ENCODE measurements at regions not wholly inside any gene's neighbourhood (a gene's known extent, or its start where the extent isn't known, plus 50 kb on each side); places are given as distances from the start of the nearest gene placed in this dataset.
"Not testable (repeated sequence)": the region's sequence is repeated elsewhere in the genome, so short reads cannot be mapped to it uniquely, and the experiment has no call there.

GRCh38 chr4:55028196-55028595 lies 97.2 kb downstream of the KDR start:
- Histone ChIP-seq H2AFZ (no peak overlapping the region), H3K4me1 (no peaks in the 10 kb centered on the region), H3K27me3 (ENCODE audit: control insufficient read depth, insufficient read depth, low read length) (no peaks in the 10 kb centered on the region), H3K4me3 (ENCODE audit: low read depth, low read length) (no peak overlapping the region), H3K9ac (no peak overlapping the region), H3K79me2 (no peaks in the 10 kb centered on the region), H3K36me3 (ENCODE audit: control insufficient read depth, insufficient read depth, low read length) (no peaks in the 10 kb centered on the region), H3K4me2 (ENCODE audit: low read length) (no peak overlapping the region), H3K27ac (no peak overlapping the region), H3K9me3 (ENCODE audit: control insufficient read depth, low read length) (no peaks in the 10 kb centered on the region)
- TF ChIP-seq, protein P1, sequence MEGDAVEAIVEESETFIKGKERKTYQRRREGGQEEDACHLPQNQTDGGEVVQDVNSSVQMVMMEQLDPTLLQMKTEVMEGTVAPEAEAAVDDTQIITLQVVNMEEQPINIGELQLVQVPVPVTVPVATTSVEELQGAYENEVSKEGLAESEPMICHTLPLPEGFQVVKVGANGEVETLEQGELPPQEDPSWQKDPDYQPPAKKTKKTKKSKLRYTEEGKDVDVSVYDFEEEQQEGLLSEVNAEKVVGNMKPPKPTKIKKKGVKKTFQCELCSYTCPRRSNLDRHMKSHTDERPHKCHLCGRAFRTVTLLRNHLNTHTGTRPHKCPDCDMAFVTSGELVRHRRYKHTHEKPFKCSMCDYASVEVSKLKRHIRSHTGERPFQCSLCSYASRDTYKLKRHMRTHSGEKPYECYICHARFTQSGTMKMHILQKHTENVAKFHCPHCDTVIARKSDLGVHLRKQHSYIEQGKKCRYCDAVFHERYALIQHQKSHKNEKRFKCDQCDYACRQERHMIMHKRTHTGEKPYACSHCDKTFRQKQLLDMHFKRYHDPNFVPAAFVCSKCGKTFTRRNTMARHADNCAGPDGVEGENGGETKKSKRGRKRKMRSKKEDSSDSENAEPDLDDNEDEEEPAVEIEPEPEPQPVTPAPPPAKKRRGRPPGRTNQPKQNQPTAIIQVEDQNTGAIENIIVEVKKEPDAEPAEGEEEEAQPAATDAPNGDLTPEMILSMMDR (IDR thresholded peaks at IDR 0.05) = no peak

- no peaks in the 10 kb centered on the region for H3K9me3 ChIP-seq (ENCODE audit: control insufficient read depth, low read length)
- TF ChIP-seq, protein P1 (IDR thresholded peaks at IDR 0.05) = no peak
- no peaks in the 10 kb centered on the region for H3K27me3 ChIP-seq (ENCODE audit: control insufficient read depth, insufficient read depth, low read length)
- no peak overlapping the region for H3K4me3 ChIP-seq (ENCODE audit: low read depth, low read length)
- no peak overlapping the region for H3K27ac ChIP-seq
- H3K9ac ChIP-seq = no peak overlapping the region
- no peaks in the 10 kb centered on the region for H3K4me1 ChIP-seq
- no peaks in the 10 kb centered on the region for H3K79me2 ChIP-seq
- no peaks in the 10 kb centered on the region for H3K36me3 ChIP-seq (ENCODE audit: control insufficient read depth, insufficient read depth, low read length)
- H3K4me2 ChIP-seq (ENCODE audit: low read length) = no peak overlapping the region
- no peak overlapping the region for H2AFZ ChIP-seq
These were observed 97.8 kb downstream of the KDR start for GRCh38 chr4:55027596-55027995.

DNA sequence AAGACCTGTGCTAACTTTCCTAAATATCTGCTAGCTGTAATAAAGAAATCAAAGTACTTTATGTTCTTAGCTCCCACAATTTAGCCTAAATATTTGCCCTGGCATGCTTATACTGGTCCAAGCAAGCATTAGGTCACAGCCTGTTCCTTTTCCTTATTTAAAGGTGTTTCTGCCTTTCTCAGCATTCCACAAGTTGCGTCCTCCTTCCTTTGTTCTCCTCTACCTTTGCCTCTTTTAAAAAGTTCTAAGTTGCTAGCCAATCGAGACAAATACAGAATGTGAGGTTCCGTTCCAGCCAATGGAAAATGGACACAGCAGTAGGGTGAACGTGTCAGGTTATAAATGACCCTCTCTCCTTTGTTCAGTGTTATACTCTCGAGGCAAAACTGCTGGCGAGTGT lies 99.9 kb downstream of the KDR start:
- H3K27ac ChIP-seq; H3K9me3 ChIP-seq (ENCODE audit: control insufficient read depth, low read length); H3K36me3 ChIP-seq (ENCODE audit: control insufficient read depth, insufficient read depth, low read length); H3K4me1 ChIP-seq; H2AFZ ChIP-seq; H3K9ac ChIP-seq; H3K4me2 ChIP-seq (ENCODE audit: low read length); H3K79me2 ChIP-seq; H3K27me3 ChIP-seq (ENCODE audit: control insufficient read depth, insufficient read depth, low read length); H3K4me3 ChIP-seq (ENCODE audit: low read depth, low read length): not testable (repeated sequence)

DNA sequence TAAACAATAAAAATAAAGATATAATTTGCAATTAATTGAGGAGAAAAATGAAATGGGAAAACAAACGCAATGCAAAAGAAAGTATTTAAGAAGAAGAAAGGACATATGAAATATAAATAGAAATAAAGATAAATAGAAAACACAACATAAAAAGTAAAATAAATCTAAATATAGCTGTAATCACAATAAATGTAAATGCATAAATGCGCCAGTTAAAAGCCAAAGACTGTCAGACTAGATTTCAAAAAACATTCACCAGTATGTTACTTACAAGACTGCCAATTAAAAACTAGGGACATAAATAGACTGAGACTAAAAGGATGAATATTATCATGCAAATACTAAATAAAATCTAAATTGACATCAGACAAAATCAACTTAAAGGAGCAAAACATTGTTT lies 102.4 kb downstream of the KDR start:
- Histone ChIP-seq H3K27ac (no peak overlapping the region), H3K4me1 (no peaks in the 10 kb centered on the region), H3K36me3 (ENCODE audit: control insufficient read depth, insufficient read depth, low read length) (no peaks in the 10 kb centered on the region), H3K4me3 (ENCODE audit: low read depth, low read length) (no peak overlapping the region), H3K4me2 (ENCODE audit: low read length) (no peak overlapping the region), H3K9me3 (ENCODE audit: control insufficient read depth, low read length) (no peaks in the 10 kb centered on the region), H3K27me3 (ENCODE audit: control insufficient read depth, insufficient read depth, low read length) (no peaks in the 10 kb centered on the region), H3K9ac (no peak overlapping the region), H3K79me2 (no peaks in the 10 kb centered on the region), H2AFZ (no peak overlapping the region)
- TF ChIP-seq, protein P1 (IDR thresholded peaks at IDR 0.05) = no peak

DNA sequence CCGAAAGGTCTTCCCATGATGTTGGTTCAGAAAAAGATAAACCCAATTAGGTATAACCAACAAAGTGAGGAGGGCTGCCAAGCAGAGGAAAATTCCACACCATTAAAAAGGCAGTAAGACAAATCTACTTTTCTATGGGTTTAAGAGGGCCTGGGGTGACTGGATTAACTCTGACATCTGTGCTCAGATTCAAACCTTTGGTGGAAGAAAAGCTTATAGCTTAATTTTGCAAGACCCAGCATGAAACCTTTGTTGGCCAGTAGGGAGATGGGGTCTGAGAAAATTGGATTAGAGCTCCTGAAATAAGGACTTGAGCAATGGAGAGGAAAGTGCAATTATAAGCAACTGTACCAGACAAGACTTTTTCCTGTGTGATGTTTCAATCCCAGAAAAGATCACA lies 104.2 kb downstream of the KDR start:
- no peak overlapping the region for H3K27ac ChIP-seq

More for the DNA sequence above, 104.2 kb downstream of the KDR start:
- H3K9ac ChIP-seq = no peak overlapping the region
- H3K4me3 ChIP-seq (ENCODE audit: low read depth, low read length) = no peak overlapping the region
- H3K4me1 ChIP-seq = no peaks in the 10 kb centered on the region
- H3K36me3 ChIP-seq (ENCODE audit: control insufficient read depth, insufficient read depth, low read length) = no peaks in the 10 kb centered on the region
- no peaks in the 10 kb centered on the region for H3K79me2 ChIP-seq
- no peak overlapping the region for H2AFZ ChIP-seq
- H3K27me3 ChIP-seq (ENCODE audit: control insufficient read depth, insufficient read depth, low read length) = no peaks in the 10 kb centered on the region
- no peaks in the 10 kb centered on the region for H3K9me3 ChIP-seq (ENCODE audit: control insufficient read depth, low read length)
- H3K4me2 ChIP-seq (ENCODE audit: low read length) = no peak overlapping the region
- TF ChIP-seq, protein P1 (IDR thresholded peaks at IDR 0.05) = no peak

All from parathyroid adenoma (tissue), 2 donors.